Panc1 (cell line): ENCODE measurements at regions not wholly inside any gene's neighbourhood (a gene's known extent, or its start where the extent isn't known, plus 50 kb on each side); places are given as distances from the start of the nearest gene placed in this dataset.

Experiments used
- CTCF ChIP-seq: fragments of 450-650 bp; IDR thresholded peaks from 2 replicates; pipeline ENCODE4 v1.5.1; 2017; ENCODE audit warnings: mild to moderate bottlenecking
- POLR2AphosphoS5 ChIP-seq: IDR thresholded peaks from 2 replicates; pipeline ENCODE4 v1.6.1; 2012; ENCODE audit warnings: mild to moderate bottlenecking, low read depth, low read length, moderate library complexity
- REST ChIP-seq, 2 experiments: IDR thresholded peaks; 2 replicates each; pipeline ENCODE4 v1.6.1; 2011 to 2012; ENCODE audit warnings: low read depth in 2 of 2, control low read depth in 1 of 2, low read length in 1 of 2, mild to moderate bottlenecking in 1 of 2, moderate library complexity in 1 of 2; ENCODE audit not compliant: insufficient read depth in 1 of 2
- SIN3A ChIP-seq: IDR thresholded peaks from 2 replicates; pipeline ENCODE4 v1.6.1; 2012; ENCODE audit warnings: low read depth, mild to moderate bottlenecking, low read length, moderate library complexity, borderline replicate concordance; ENCODE audit not compliant: insufficient read depth
- TCF7L2 ChIP-seq: IDR thresholded peaks from 2 replicates; pipeline ENCODE4 v1.6.1; 2011; ENCODE audit warnings: mild to moderate bottlenecking, low read depth, low read length, inconsistent platforms

GRCh38 chr12:62135553-62136200 is 124.5 kb upstream of the USP15 start:
- TF ChIP-seq CTCF (no peak), REST (IDR thresholded peaks at IDR 0.05; ENCODE audit: insufficient read depth in 1 of 2, low read depth in 2 of 2, low read length in 1 of 2) (no peak), POLR2AphosphoS5 (no peak), SIN3A (no peak), TCF7L2 (no peak)
